ENCODE measurements at regions not wholly inside any gene's neighbourhood (a gene's known extent, or its start where the extent isn't known, plus 50 kb on each side); places are given as distances from the start of the nearest gene placed in this dataset.

DNA sequence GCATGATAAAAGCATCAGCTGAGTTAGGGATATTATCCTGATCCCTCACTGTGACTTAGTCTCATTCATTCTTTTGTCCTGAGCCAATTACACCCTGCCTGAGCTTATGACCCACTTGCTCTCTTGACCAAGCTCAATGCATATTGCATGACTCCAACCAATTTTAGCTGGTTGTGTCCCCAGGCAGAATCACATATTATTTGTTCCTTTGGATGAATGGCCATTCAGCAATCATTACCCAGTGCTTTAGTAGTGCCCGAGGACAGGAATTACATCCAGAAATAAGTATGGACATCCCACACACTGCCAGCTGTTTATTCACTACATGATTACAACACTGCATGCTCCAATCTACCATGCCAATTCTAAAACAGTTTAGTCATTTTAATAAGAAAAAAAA, 322.5 kb downstream of the ZBBX start:
- H3K27ac ChIP-seq (ENCODE audit: insufficient read depth, low read length), result no peak overlapping the region
- no CpG with 5 or more reads among the region's 1 CpG for whole genome bisulfite sequencing, 2 experiments (ENCODE audit: extremely low coverage in 2 of 2, insufficient read length in 1 of 2)

More for the DNA sequence above, 322.5 kb downstream of the ZBBX start:
- no peak overlapping the region for H4K91ac ChIP-seq (ENCODE audit: insufficient read depth, low read depth, low read length)
- H2AK9ac ChIP-seq (replicated peaks; ENCODE audit: low read depth, low read length, poor library complexity), result no peak overlapping the region
- no peak overlapping the region for H3K18ac ChIP-seq (ENCODE audit: low read depth, low read length)
- no peak overlapping the region for H3K23ac ChIP-seq (ENCODE audit: low read depth, low read length)
- H2AK5ac ChIP-seq (ENCODE audit: low read depth, low read length), result no peak overlapping the region
- no peak overlapping the region for H3K4me2 ChIP-seq (ENCODE audit: low read depth, low read length)
- H3K4ac ChIP-seq (ENCODE audit: low read depth, low read length), result no peak overlapping the region
- H4K20me1 ChIP-seq (ENCODE audit: insufficient read depth, low read length), result no peaks in the 10 kb centered on the region
- no peak overlapping the region for H2BK15ac ChIP-seq (ENCODE audit: low read depth, low read length)
- no peaks in the 10 kb centered on the region for H3K79me1 ChIP-seq (ENCODE audit: low read depth in 1 of 2, low read length in 2 of 2)
- no peak overlapping the region for H2BK120ac ChIP-seq (ENCODE audit: low read depth, low read length)
- H2BK20ac ChIP-seq (ENCODE audit: low read depth, low read length), result no peak overlapping the region
- peaks cover 13% of the 10 kb centered on the region for H3K9me3 ChIP-seq (ENCODE audit: control insufficient read depth, insufficient read depth, low read length)
- H3K9me1 ChIP-seq (ENCODE audit: insufficient read depth, low read length), result no peaks in the 10 kb centered on the region
- CTCF ChIA-PET, result interaction anchor here (0.6 kb wide), 1 partner anchor 1283 kb away, joined by 4 read pairs; no protein-coding TSS in a partner anchor
- no TSS peak for BruUV-seq (replicated peaks)
- intact Hi-C loops (cut with micrococcal nuclease) (no loop called here), in situ Hi-C loops (cut with MboI; ENCODE audit: low sequenced_read_pairs) (no loop called here), dilution Hi-C loops (cut with HindIII; ENCODE audit: low sequenced_read_pairs, unreplicated experiment) (no loop called here)
- no peak overlapping the region for H3K56ac ChIP-seq (ENCODE audit: extremely low read depth, insufficient read depth, low read length)
- no peak overlapping the region for H2BK5ac ChIP-seq (ENCODE audit: low read depth, low read length, poor library complexity, severe bottlenecking)
- ATAC-seq (ENCODE audit: low read depth) (no peak), DNase-seq (no peak)
- no peaks in the 10 kb centered on the region for H3K27me3 ChIP-seq (ENCODE audit: control insufficient read depth, insufficient read depth, low read length)
- no peak overlapping the region for H4K5ac ChIP-seq (ENCODE audit: low read depth, low read length)
- H4K8ac ChIP-seq (ENCODE audit: low read depth in 2 of 2, low read length in 2 of 2), result no peak overlapping the region
- no peak overlapping the region for H3K4me3 ChIP-seq (ENCODE audit: insufficient read depth, low read depth, low read length)
- no peak overlapping the region for H3K9ac ChIP-seq (ENCODE audit: low read depth, low read length)
- POLR2A ChIA-PET (ENCODE audit: unreplicated experiment), result no interaction called here
- no peaks in the 10 kb centered on the region for H3K36me3 ChIP-seq (ENCODE audit: control insufficient read depth, insufficient read depth, low read length)
- no peaks in the 10 kb centered on the region for H3K4me1 ChIP-seq (ENCODE audit: control insufficient read depth, insufficient read depth, low read length)
- no peak overlapping the region for H2AFZ ChIP-seq (replicated peaks; ENCODE audit: low read length, poor library complexity)
- H3K14ac ChIP-seq (replicated peaks; ENCODE audit: low read depth, low read length), result no peak overlapping the region
- TF ChIP-seq RAD21 (IDR thresholded peaks at IDR 0.05; ENCODE audit: low read length), result no peak
- TF ChIP-seq BHLHE40 (IDR thresholded peaks at IDR 0.05; ENCODE audit: low read depth, low read length), result no peak
- TF ChIP-seq, protein P1, sequence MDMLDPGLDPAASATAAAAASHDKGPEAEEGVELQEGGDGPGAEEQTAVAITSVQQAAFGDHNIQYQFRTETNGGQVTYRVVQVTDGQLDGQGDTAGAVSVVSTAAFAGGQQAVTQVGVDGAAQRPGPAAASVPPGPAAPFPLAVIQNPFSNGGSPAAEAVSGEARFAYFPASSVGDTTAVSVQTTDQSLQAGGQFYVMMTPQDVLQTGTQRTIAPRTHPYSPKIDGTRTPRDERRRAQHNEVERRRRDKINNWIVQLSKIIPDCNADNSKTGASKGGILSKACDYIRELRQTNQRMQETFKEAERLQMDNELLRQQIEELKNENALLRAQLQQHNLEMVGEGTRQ (IDR thresholded peaks at IDR 0.05; ENCODE audit: low read depth, low read length), result no peak

Measured in IMR-90 (cell line).